ENCODE measurements at regions not wholly inside any gene's neighbourhood (a gene's known extent, or its start where the extent isn't known, plus 50 kb on each side); places are given as distances from the start of the nearest gene placed in this dataset.

DNA sequence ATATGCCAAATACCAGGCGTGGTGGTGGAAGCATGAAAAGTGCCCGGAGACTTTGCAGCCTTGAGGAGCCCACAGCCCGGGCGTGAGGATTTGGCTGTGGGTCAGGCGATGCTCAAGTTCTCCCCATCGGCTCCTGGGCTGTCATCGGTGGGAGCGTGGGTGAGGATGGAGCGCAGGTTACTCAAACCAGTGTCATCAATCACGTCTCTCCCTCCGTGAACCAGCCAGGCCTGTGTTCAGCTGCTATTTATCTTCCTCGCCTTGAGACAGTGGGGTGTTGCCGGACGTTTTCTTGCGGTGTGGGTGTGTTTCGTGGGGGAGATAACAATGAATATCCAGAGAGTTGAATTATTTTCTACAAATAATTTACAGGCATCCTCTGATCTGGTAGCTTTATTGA lies 317.6 kb downstream of the EIPR1 start:
- TF ChIP-seq, protein P1, sequence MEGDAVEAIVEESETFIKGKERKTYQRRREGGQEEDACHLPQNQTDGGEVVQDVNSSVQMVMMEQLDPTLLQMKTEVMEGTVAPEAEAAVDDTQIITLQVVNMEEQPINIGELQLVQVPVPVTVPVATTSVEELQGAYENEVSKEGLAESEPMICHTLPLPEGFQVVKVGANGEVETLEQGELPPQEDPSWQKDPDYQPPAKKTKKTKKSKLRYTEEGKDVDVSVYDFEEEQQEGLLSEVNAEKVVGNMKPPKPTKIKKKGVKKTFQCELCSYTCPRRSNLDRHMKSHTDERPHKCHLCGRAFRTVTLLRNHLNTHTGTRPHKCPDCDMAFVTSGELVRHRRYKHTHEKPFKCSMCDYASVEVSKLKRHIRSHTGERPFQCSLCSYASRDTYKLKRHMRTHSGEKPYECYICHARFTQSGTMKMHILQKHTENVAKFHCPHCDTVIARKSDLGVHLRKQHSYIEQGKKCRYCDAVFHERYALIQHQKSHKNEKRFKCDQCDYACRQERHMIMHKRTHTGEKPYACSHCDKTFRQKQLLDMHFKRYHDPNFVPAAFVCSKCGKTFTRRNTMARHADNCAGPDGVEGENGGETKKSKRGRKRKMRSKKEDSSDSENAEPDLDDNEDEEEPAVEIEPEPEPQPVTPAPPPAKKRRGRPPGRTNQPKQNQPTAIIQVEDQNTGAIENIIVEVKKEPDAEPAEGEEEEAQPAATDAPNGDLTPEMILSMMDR (IDR thresholded peaks at IDR 0.05; ENCODE audit: insufficient read depth, low read length, poor library complexity, severe bottlenecking) = no peak
- no peak for TF ChIP-seq EZH2phosphoT487 (conservative IDR thresholded peaks at IDR 0.05; ENCODE audit: low read length)

Data from SU-DHL-6 (cell line).